Stomach (tissue), 4 donors: ENCODE measurements at regions not wholly inside any gene's neighbourhood (a gene's known extent, or its start where the extent isn't known, plus 50 kb on each side); places are given as distances from the start of the nearest gene placed in this dataset.

ENCODE experiments used
- CTCF ChIP-seq, 7 experiments: fragments of 450-650 bp in 4 of 7; fragments of 200-600 bp in 3 of 7; sonication (generic) in 3 of 7; IDR thresholded peaks; one replicate each; pipeline ENCODE4 v1.5.1; 2016 to 2019; ENCODE audit warnings: antibody characterized with exemption in 7 of 7, control low read depth in 2 of 7, mild to moderate bottlenecking in 1 of 7
- EP300 ChIP-seq: sonication (generic); formaldehyde crosslinking; IDR thresholded peaks from one replicate; pipeline ENCODE4 v1.6.1; 2017; ENCODE audit warnings: antibody characterized with exemption
- POLR2A ChIP-seq, 4 donors: fragments of 450-650 bp; IDR thresholded peaks; one replicate each; pipeline ENCODE4 v1.6.1; 2016; ENCODE audit warnings: antibody characterized with exemption in 4 of 4, control low read depth in 2 of 4, mild to moderate bottlenecking in 1 of 4, moderate library complexity in 1 of 4
- POLR2AphosphoS5 ChIP-seq, 3 donors: sonication (generic); formaldehyde crosslinking; IDR thresholded peaks; one replicate each; pipeline ENCODE4 v1.6.1; 2016; ENCODE audit warnings: antibody characterized with exemption in 3 of 3

- TF ChIP-seq POLR2A (IDR thresholded peaks at IDR 0.05) (no peak), CTCF (IDR thresholded peaks at IDR 0.05) (no peak), POLR2AphosphoS5 (IDR thresholded peaks at IDR 0.05) (no peak), EP300 (no peak)
Observed at GRCh38 chr1:238312969-238313368, 422.2 kb upstream of the ZP4 start.
